GM23338 (cell line): ENCODE measurements at regions not wholly inside any gene's neighbourhood (a gene's known extent, or its start where the extent isn't known, plus 50 kb on each side); places are given as distances from the start of the nearest gene placed in this dataset.

Source experiments
- CREB1 ChIP-seq: fragments of 250-450 bp; sonication (Bioruptor Pico); IDR thresholded peaks from 2 replicates; pipeline ENCODE4 v1.5.0; 2020; ENCODE audit warnings: low read depth, mild to moderate bottlenecking, moderate library complexity
- CTCF ChIP-seq, 2 experiments: fragments of 200-600 bp in 1 of 2; sonication (generic) in 1 of 2; conservative IDR thresholded peaks; 2 replicates each; pipeline versions ENCODE4 v1.5.1 to v1.6.1; 2016 to 2017; ENCODE audit warnings: antibody characterized with exemption in 2 of 2, low read depth in 2 of 2, mild to moderate bottlenecking in 2 of 2, moderate library complexity in 1 of 2
- ETS1 ChIP-seq: IDR thresholded peaks from 2 replicates; pipeline ENCODE4 v1.6.1; 2016; ENCODE audit warnings: antibody characterized with exemption
- EZH2 ChIP-seq: fragments of 200-600 bp; sonication (generic); IDR thresholded peaks from one replicate; pipeline ENCODE4 v1.8.0; 2017; ENCODE audit warnings: antibody characterized with exemption, mild to moderate bottlenecking, low read depth; ENCODE audit not compliant: unreplicated experiment
- EZH2phosphoT487 ChIP-seq: fragments of 200-600 bp; sonication (generic); IDR thresholded peaks from one replicate; pipeline ENCODE4 v1.8.1; 2018; ENCODE audit warnings: antibody characterized with exemption; ENCODE audit not compliant: unreplicated experiment
- JUNB ChIP-seq: IDR thresholded peaks from one replicate; pipeline ENCODE4 v1.6.1; 2016; ENCODE audit warnings: antibody characterized with exemption; ENCODE audit not compliant: unreplicated experiment
- NANOG ChIP-seq: IDR thresholded peaks from 2 replicates; pipeline ENCODE4 v1.6.1; 2016; ENCODE audit warnings: antibody characterized with exemption, borderline replicate concordance
- POLR2AphosphoS5 ChIP-seq: IDR thresholded peaks from 2 replicates; pipeline ENCODE4 v1.6.1; 2016; ENCODE audit warnings: antibody characterized with exemption, low read depth
- REST ChIP-seq: IDR thresholded peaks from one replicate; pipeline ENCODE4 v1.6.1; 2018; ENCODE audit warnings: antibody characterized with exemption; ENCODE audit not compliant: unreplicated experiment
- ZNF331 ChIP-seq: fragments of 250-450 bp; sonication (Bioruptor Pico); IDR thresholded peaks from 2 replicates; pipeline ENCODE4 v1.5.0; 2020; ENCODE audit warnings: low read depth, mild to moderate bottlenecking, moderate library complexity
- TF ChIP-seq, protein P1 (sequence below): fragments of 250-450 bp; sonication (Bioruptor Pico); IDR thresholded peaks from 2 replicates; pipeline ENCODE4 v1.5.0; 2020; ENCODE audit warnings: mild to moderate bottlenecking, moderate library complexity

GRCh38 chr14:54343272-54344121 is 53.3 kb upstream of the CDKN3 start:
- TF ChIP-seq REST (no peak), POLR2AphosphoS5 (no peak), CTCF (conservative IDR thresholded peaks at IDR 0.05; ENCODE audit: low read depth in 2 of 2) (no peak), EZH2 (no peak), ETS1 (no peak), JUNB (no peak), ZNF331 (CRISPR knock-in tag) (no peak), NANOG (no peak), EZH2phosphoT487 (no peak), CREB1 (CRISPR knock-in tag) (no peak)
- TF ChIP-seq, protein P1, sequence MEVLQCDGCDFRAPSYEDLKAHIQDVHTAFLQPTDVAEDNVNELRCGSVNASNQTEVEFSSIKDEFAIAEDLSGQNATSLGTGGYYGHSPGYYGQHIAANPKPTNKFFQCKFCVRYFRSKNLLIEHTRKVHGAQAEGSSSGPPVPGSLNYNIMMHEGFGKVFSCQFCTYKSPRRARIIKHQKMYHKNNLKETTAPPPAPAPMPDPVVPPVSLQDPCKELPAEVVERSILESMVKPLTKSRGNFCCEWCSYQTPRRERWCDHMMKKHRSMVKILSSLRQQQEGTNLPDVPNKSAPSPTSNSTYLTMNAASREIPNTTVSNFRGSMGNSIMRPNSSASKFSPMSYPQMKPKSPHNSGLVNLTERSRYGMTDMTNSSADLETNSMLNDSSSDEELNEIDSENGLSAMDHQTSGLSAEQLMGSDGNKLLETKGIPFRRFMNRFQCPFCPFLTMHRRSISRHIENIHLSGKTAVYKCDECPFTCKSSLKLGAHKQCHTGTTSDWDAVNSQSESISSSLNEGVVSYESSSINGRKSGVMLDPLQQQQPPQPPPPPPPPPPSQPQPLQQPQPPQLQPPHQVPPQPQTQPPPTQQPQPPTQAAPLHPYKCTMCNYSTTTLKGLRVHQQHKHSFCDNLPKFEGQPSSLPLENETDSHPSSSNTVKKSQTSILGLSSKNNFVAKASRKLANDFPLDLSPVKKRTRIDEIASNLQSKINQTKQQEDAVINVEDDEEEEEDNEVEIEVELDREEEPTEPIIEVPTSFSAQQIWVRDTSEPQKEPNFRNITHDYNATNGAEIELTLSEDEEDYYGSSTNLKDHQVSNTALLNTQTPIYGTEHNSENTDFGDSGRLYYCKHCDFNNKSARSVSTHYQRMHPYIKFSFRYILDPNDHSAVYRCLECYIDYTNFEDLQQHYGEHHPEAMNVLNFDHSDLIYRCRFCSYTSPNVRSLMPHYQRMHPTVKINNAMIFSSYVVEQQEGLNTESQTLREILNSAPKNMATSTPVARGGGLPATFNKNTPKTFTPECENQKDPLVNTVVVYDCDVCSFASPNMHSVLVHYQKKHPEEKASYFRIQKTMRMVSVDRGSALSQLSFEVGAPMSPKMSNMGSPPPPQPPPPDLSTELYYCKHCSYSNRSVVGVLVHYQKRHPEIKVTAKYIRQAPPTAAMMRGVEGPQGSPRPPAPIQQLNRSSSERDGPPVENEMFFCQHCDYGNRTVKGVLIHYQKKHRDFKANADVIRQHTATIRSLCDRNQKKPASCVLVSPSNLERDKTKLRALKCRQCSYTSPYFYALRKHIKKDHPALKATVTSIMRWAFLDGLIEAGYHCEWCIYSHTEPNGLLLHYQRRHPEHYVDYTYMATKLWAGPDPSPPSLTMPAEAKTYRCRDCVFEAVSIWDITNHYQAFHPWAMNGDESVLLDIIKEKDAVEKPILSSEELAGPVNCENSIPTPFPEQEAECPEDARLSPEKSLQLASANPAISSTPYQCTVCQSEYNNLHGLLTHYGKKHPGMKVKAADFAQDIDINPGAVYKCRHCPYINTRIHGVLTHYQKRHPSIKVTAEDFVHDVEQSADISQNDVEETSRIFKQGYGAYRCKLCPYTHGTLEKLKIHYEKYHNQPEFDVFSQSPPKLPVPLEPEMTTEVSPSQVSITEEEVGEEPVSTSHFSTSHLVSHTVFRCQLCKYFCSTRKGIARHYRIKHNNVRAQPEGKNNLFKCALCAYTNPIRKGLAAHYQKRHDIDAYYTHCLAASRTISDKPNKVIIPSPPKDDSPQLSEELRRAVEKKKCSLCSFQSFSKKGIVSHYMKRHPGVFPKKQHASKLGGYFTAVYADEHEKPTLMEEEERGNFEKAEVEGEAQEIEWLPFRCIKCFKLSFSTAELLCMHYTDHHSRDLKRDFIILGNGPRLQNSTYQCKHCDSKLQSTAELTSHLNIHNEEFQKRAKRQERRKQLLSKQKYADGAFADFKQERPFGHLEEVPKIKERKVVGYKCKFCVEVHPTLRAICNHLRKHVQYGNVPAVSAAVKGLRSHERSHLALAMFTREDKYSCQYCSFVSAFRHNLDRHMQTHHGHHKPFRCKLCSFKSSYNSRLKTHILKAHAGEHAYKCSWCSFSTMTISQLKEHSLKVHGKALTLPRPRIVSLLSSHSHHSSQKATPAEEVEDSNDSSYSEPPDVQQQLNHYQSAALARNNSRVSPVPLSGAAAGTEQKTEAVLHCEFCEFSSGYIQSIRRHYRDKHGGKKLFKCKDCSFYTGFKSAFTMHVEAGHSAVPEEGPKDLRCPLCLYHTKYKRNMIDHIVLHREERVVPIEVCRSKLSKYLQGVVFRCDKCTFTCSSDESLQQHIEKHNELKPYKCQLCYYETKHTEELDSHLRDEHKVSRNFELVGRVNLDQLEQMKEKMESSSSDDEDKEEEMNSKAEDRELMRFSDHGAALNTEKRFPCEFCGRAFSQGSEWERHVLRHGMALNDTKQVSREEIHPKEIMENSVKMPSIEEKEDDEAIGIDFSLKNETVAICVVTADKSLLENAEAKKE (CRISPR knock-in tag), result no peak
